GM21529 (cell line): ENCODE measurements at regions not wholly inside any gene's neighbourhood (a gene's known extent, or its start where the extent isn't known, plus 50 kb on each side); places are given as distances from the start of the nearest gene placed in this dataset.

Experiments used
- ATAC-seq: cut with Tn5 transposase; IDR thresholded peaks from one replicate; pipeline ENCODE4 v1.9.1; 2021; ENCODE audit not compliant: unreplicated experiment

DNA sequence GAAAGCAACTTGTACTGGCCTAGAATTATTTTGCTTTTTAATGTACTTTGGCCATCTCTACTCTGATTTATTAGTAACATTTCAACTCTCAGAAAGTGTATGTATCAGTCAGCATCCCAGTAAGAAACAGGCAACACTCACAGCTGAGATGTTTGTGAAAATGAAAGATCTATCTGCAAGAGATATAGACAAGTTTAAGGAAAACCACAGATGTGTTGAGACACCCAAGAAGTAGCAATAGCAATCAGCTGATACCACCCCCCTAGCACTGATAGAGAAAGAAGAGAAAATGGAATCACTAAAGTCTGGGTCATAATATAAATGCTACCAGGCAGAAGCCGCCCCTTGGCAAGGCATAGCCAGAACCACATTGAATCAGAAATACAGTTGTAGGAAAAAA is 372.0 kb downstream of the ARAP2 start:
- no peak for ATAC-seq

DNA sequence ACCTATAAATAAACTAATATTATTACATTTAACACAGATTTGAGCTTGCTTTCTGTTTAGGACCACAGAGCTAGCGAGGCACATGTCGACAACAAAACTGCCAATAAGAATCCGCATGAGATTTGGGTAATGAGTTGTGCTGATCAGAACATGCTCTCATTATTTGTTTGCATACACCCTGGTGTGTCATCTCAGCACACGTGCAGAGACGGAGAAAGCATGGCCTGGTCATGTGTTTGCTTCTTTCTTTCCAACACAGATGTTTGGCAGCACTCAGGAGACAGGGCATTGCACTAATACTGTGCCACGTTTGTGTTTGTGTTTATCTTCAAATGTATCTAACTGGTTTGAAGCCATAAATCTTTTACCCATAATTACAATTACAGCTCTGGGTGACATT is 364.8 kb downstream of the ARAP2 start:
- no peak for ATAC-seq

DNA sequence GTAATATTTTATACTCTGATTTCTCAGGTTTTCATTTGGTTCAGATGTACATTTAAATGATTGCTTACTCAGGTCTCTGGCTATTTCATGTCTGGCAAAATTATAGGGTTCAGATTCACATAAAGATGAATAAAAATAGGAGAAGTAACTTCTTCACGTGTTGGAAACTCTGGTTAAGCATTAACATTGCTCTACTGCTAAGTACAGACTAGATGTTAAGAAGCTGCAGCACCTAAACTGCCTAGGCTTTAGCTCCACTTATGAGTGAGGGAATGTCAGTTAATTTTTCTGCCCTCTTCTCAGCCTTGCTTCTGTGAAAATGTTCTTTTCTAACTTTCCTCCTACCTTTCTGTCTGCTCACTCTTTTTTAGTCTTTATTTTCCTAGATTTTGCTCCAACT is 361.2 kb downstream of the ARAP2 start:
- no peak for ATAC-seq

GRCh38 chr4:35884714-35885480 is 359.4 kb downstream of the ARAP2 start:
- no peak for ATAC-seq

GRCh38 chr4:35897808-35898207 is 346.5 kb downstream of the ARAP2 start:
- ATAC-seq, result no peak

- no peak for ATAC-seq
Measured at GRCh38 chr4:35900286-35901243, 343.7 kb downstream of the ARAP2 start.

GRCh38 chr4:35912174-35912573 is 332.1 kb downstream of the ARAP2 start:
- peak; percentile 87 for ATAC-seq

DNA sequence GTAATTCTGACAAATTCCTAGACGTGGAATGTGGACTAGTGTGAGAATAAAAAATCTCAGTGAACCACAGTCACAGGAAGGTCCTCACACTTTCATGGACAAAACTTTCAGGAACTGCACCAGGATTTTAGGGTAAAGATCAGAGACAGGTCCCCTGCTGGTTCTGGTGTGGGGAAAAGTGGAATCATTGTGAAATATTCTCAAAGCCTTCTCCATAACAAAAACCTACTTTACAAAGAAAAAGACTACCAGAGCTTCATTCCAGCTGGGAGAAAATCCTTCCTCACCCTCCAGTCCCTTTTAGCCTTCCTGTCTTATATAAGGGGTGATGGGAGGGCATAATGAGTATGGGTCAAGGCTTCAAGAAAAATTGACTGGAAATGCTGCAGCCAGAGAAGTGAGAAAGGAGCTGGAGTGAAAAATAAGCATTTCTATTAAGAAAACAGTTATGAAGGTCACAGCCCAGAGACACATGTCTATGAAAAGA is 325.8 kb downstream of the ARAP2 start:
- ATAC-seq, result no peak

DNA sequence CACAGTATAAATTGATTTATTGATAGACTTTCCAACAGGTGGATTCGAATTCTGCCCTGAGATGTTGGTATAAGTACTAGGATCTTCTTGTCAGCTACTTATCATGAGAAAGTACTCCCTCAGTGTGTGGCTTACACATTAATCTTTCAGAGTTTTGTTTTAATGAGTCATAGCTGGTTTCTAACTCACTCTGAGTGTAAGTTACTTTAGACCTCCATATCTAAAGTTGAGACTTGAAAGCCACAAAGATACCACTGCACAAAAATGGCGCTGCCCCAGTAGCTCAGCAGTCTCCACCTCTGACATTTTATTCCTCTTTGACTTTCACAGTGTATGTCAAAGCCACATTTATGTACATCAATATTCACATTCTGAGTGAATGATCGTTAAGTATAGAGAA is 318.5 kb downstream of the ARAP2 start:
- ATAC-seq, result peak; percentile 64

DNA sequence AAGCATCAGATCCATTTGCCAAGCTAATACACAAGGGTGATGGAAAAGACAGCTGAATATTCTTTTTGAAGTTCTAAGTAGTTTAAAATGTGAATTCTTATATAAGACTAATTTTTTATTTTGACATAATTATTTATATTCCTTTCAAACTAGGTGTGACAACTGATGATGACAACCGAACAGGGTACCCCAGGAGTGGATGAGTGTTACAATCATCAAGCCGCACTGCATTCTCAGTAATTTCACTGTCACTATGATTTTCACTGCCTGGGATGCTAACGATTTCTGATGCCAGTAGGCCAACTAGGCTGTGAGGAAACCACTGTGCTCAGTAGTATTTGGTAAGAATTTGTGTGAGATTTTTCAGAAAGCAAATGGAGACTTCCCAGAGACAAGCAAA is 317.5 kb downstream of the ARAP2 start:
- no peak for ATAC-seq

GRCh38 chr4:35933901-35934300 is 310.4 kb downstream of the ARAP2 start:
- ATAC-seq, result no peak

- ATAC-seq, result peak; percentile 63
Measured at GRCh38 chr4:35934320-35934981, 309.9 kb downstream of the ARAP2 start.

DNA sequence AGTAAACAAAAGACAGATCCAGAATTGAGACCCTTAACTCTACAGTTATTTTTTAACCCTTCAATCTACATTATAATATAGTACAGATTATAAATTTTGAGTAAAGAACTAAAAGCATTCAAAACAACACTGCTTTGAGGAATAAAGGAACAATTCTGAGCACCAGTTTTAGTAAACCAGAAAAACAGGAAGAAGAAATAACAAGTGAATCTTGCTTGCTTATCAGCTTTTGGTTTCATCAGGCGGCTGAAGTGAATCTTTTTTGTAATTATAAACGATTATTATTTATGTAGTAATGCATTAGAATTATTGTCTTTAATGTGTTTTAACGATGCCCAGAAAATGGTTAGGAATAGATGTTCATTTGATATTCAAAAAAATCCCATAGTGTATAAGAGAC is 305.4 kb downstream of the ARAP2 start:
- no peak for ATAC-seq

DNA sequence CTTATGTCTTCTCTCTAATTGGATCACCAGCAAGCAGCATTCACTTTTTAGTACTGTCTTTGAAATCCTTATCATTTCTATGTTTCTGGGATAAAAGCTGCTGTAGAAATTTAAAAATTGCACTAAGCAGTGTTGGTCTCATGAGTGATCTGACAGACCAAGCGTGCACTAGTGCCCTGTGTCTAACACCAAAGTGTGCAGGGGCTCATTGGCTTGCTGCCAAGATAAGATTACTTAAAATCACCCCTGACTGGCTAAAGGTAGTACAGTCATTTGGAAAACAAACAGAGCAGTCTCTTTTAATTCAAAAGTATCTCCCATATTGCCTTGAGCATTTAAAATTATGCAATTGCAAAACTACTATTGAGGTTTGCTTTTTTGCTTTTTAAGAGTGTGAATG is 304.6 kb downstream of the ARAP2 start:
- ATAC-seq, result no peak

DNA sequence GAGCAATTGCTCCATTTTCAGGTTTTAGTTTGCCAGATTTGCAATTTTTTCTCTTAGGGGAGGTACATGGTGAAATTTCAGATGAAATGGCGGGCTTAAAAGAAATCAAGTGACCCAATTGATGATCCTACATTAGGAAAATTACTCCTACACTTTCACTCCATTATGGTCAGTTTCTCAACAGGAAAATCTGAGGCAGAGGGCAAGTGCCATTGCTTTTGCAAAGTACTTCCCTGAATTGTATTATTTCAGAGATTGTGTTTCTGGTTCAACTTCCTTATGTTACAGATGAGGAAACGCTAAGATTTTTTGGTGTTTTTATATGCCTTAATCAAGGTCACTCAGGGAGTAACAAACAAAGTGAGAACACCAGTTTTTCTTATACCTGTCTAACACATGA is 302.2 kb downstream of the ARAP2 start:
- ATAC-seq, result no peak

DNA sequence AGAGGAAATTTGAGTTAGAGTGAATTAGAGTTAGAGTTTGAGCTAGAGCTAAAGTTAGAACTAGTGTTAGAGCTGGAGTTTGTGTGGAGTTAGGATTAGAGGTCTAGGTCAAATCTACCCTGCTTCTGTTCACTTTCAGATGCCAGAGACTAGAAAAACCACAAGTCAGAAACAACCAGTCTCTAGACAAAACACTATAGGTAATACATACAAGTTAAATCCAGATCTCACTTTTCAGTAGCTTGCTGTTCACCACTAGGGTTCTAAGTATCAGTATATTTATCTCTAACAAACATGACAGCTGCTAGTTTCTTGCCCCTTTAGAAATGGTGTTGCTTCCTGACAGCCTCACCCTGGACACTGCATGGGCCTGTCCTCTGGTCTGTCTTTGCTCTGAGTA is 300.7 kb downstream of the ARAP2 start:
- ATAC-seq, result no peak

DNA sequence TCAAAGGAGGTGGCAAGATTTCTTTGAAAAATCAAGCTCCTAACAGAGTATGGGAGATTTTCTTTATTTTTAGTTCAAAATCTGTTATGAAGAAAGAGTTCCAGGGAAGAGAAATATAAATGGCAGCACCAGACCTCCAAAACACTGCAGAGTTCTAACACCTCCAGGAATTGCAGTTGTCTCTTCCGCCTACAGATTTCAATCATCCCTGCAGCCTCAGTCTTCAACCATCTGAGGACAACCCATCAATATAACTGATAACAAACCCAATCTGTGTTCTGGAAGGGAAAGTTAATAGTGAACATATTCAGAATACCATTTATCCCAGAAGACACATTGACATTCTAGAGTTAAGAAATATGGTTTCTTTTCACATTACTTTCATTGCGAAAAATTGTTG is 296.1 kb downstream of the ARAP2 start:
- ATAC-seq, result no peak

DNA sequence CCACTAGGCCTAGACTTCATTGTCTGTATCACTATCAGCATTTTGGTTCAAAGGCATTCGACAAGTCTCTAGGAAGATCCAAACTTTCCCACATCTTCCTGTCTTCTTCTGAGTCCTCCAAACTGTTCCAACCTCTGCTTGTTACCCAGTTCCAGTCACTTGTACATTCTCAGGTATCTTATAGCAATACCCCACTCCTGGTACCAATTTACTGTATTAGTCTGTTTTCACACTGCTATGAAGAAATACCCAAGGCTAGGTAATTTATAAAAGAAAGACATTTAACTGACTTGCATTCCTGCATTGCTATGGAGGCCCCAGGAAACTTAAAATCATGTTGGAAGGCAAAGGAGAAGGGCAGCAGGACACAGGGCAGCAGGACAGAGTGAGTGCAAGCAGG is 293.9 kb downstream of the ARAP2 start:
- no peak for ATAC-seq

DNA sequence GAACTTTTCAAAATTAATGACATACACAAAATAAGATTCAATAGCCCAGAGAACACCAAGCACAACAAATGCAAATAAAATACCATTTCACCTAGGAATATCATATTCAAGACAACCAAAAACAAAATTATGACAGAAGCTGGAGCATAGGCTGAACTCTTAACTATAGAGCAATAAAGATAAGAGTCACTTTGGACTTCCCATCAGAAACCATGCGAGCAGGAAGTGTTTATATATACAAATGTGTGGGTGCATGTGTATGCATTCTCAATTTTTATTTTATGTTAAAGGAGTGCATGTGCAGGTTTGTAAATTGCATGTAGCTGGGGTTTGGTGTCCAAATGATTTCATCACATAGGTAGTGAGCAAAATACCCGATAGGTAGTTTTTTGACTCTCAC is 291.6 kb downstream of the ARAP2 start:
- no peak for ATAC-seq

GRCh38 chr4:35963383-35963782 is 280.9 kb downstream of the ARAP2 start:
- ATAC-seq, result no peak

DNA sequence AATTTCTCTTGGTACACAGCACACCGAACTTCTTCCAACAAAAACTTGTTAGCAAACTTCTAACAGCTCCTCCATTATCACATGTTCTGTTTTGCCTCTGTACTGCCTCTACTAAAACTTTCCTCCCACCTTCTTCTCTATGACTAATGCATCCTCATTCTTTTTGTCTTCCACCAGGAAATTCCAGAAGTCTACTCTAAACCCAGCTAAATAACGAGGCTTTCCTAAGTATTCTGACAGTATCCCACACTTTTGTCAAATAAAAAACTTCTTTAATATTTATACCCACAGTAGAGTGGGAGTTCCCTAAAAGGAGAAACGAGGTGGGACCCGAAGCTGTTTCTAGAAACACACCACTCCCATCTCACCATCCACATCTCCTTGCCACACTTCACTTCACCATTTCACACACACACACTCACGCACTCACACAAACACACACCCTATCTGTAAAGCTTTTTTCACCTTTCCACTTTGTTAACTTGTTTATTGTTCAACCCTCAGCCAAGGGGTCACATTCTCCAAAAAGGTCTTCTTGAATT is 280.3 kb downstream of the ARAP2 start:
- ATAC-seq, result no peak
